Sigmoid colon (tissue), 4 donors: ENCODE measurements at regions not wholly inside any gene's neighbourhood (a gene's known extent, or its start where the extent isn't known, plus 50 kb on each side); places are given as distances from the start of the nearest gene placed in this dataset.

Source experiments
- CTCF ChIP-seq, 4 experiments: fragments of 450-650 bp in 3 of 4; fragments of 200-600 bp in 1 of 4; IDR thresholded peaks; one replicate each; pipeline ENCODE4 v1.5.1; 2016 to 2019; ENCODE audit warnings: antibody characterized with exemption in 4 of 4, mild to moderate bottlenecking in 3 of 4, moderate library complexity in 2 of 4
- EP300 ChIP-seq, 4 donors: sonication (generic); formaldehyde crosslinking; IDR thresholded peaks; one replicate each; pipeline ENCODE4 v1.6.1; 2017; ENCODE audit warnings: antibody characterized with exemption in 4 of 4
- POLR2A ChIP-seq, 2 donors: fragments of 450-650 bp; IDR thresholded peaks; one replicate each; pipeline ENCODE4 v1.6.1; 2016; ENCODE audit warnings: antibody characterized with exemption in 2 of 2, mild to moderate bottlenecking in 2 of 2, moderate library complexity in 2 of 2
- POLR2AphosphoS5 ChIP-seq, 4 donors: sonication (generic); formaldehyde crosslinking; IDR thresholded peaks; one replicate each; pipeline ENCODE4 v1.6.1; 2017; ENCODE audit warnings: antibody characterized with exemption in 4 of 4

GRCh38 chr5:116675626-116675910 is 100.9 kb upstream of the SEMA6A start:
- no peak for TF ChIP-seq CTCF (IDR thresholded peaks at IDR 0.05)
- no peak for TF ChIP-seq EP300 (IDR thresholded peaks at IDR 0.05)
- no peak for TF ChIP-seq POLR2AphosphoS5 (IDR thresholded peaks at IDR 0.05)
- TF ChIP-seq POLR2A (IDR thresholded peaks at IDR 0.05), result no peak
